Umbilical cord (tissue), 1 donor: ENCODE measurements at regions not wholly inside any gene's neighbourhood (a gene's known extent, or its start where the extent isn't known, plus 50 kb on each side); places are given as distances from the start of the nearest gene placed in this dataset.
"Not testable (repeated sequence)": the region's sequence is repeated elsewhere in the genome, so short reads cannot be mapped to it uniquely, and the experiment has no call there.

ENCODE experiments used
- DNase-seq: peaks from one replicate; pipeline ENCODE4 v3.0.0-alpha.2; 2015; ENCODE audit warnings: low spot score

GRCh38 chr7:110539216-110539615 lies 551.7 kb upstream of the LRRN3 start:
- no peak for DNase-seq

- DNase-seq: no peak
These were observed 549.0 kb upstream of the LRRN3 start for GRCh38 chr7:110541962-110542361.

- DNase-seq: peak; percentile 17
These were observed 546.7 kb upstream of the LRRN3 start for GRCh38 chr7:110544194-110544593.

GRCh38 chr7:110548372-110548771 lies 542.6 kb upstream of the LRRN3 start:
- DNase-seq: no peak

- DNase-seq: no peak
These were observed 533.8 kb upstream of the LRRN3 start for GRCh38 chr7:110557136-110557535.

GRCh38 chr7:110563286-110563685 lies 527.6 kb upstream of the LRRN3 start:
- not testable (repeated sequence) for DNase-seq

GRCh38 chr7:110564246-110564645 lies 526.7 kb upstream of the LRRN3 start:
- DNase-seq: no peak

DNA sequence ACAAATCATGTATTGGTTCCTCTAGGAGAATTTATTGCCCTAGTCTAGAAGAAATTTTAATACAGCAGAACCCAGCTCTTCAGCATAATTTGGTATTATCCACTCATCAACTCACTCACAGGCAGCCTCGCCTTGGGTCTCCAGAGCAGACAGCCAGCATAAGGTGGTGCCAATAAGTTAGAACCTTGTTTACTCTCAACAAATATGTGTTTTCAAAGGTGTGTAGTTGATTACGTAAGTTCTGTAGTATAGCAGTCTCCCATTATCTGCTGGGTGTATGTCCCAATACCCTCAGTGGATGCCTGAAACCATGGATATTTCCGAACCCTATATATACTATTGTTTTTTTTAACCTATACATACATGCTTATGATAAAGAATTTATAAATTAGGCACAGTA lies 522.5 kb upstream of the LRRN3 start:
- DNase-seq: no peak

- DNase-seq: no peak
These were observed 522.0 kb upstream of the LRRN3 start for GRCh38 chr7:110568932-110569331.

DNA sequence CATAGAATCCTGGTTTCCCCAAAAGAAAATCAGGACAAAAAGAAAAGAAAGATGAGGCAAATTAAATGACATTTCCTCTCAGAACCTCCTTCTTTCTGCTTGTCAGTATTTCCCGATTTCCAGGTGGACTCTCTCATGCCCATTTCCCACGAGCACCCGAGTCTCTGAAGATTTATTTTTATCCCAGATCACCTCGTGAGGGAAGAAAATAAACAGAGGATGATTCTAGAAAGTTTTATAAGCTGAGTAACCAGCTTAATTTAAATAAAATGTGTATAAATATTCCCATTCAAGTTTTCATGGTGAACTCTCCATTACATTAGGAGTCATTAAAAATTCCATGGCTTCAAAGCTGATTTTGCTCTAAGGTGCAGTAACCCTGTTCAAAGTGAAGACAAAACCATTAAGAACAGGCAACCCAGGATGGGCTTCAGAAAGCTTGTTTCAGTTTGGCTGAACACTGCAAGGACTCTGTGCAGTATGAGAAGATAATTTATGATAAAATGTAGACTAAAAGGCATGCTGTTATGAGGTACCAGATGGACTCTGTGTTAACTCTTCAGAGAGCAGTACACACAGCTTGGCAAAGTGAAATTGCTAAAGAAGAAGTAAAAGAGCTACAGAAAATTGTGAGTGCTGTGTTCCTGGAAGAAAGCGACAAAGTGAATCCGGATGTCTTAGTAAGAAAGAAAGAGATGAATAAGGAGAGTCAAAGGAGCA lies 521.3 kb upstream of the LRRN3 start:
- DNase-seq: peak; percentile 21

GRCh38 chr7:110573862-110574528 lies 516.9 kb upstream of the LRRN3 start:
- DNase-seq: peak; percentile 33

DNA sequence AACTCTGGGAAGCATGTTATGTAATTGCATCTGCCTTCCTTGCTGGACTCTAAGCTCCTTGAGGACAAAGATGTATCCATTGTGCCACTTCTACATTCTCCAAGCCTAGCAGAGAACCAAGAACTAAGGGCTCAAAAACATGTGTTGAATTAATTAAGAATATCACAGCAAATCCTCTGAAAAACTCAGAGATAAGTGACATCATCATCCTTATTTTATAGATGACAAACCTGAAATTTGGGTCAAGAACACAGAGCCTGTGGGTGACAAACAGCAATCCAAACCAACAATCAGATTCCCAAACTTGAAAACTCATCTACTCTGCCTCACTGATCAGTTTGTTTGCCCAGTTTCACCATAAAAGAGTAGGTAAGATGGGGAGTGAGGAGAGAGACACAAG lies 503.6 kb upstream of the LRRN3 start:
- DNase-seq: no peak

DNA sequence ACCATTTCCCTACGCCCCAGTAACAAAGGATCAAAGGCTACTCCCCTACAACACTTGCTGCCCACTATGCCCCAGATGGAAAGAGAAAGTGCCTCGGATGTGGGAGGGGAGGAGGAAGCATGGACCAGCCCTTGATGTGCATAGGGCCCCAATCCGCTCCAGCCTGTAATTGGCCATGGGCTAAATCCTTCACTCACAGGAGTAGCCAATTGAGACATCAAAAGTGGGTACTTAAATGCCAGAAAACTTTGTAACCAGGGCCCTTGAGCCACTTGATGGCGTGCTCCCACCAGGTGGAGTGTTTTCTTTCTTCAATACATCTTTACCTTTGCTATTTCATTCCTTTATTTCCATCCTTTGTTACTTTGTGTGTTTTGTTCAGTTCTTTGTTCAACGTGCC lies 500.5 kb upstream of the LRRN3 start:
- no peak for DNase-seq

DNA sequence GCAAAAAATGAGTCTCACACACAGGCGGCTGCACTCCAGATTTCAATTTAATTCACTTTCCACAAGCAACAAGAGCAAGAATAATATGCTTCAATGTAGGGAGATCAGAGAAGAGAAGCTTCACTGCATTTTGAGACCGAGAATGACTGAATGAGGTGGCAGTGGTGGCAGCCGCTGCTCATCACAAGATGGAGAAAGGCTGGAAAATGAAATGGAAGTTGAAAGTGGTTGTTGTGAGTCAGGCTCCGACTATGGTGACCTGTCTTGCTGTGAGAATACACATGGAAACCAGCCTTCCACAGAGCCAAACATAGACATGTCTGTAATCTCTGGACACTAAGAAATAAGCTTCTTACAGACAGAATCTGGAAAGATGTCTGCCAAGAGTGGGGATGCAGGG lies 499.6 kb upstream of the LRRN3 start:
- DNase-seq: peak; percentile 39

DNA sequence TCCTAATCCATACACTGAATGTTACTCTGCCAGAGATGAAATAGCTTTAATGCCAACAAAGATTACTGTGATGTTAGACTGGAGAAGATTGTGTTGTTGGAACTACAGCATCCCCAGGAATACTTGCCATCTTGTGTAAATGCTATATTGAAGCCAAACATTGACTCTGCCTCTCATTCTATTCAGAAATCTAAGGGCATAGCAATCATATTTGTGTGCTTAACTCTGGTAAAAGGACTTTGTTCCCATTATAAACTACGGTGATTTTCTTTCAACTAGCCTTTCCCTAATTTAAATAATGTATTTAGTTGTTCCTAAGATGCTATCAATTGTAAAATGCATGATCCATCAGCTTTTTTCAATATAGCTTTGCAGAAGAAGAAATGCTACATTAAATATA lies 498.4 kb upstream of the LRRN3 start:
- DNase-seq: no peak

- no peak for DNase-seq
These were observed 497.6 kb upstream of the LRRN3 start for GRCh38 chr7:110593355-110593754.

DNA sequence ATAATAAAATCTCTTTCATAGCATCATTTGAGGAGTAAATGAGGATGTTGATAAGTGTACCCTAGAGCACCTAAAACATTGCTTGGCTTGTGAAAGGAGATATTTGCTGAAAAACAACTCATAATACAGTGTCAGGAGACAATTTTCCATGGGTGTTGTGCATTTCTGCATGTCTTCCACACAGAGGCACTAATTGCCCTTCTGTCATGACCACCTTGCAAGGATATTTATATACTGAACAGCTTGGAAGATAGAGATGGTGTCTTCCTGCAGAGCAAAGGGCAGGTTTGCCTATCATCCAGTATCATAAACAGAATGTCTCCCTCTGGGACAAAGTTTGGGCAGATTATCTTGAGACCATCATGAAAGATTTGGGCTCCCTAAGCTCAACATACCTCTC lies 495.2 kb upstream of the LRRN3 start:
- DNase-seq: no peak

DNA sequence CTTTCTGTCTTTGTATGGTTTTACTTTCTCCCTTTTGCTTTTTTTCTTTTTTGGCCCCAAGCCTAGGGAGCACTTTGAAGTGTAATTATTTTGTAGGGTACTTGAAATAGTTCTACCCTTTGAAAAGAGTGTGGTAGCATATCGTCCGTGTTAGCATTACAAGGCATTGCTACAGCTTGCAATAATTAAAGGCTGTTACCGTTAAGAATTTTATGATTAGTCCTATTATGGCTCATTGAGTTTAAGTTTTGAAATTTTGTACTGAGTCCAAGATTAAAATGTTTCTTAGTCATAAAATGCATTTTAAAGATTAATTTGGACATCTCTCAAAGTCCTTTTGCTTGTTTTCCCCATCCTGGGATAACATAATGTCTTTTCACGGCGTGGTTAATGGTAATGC lies 490.0 kb upstream of the LRRN3 start:
- DNase-seq: no peak

DNA sequence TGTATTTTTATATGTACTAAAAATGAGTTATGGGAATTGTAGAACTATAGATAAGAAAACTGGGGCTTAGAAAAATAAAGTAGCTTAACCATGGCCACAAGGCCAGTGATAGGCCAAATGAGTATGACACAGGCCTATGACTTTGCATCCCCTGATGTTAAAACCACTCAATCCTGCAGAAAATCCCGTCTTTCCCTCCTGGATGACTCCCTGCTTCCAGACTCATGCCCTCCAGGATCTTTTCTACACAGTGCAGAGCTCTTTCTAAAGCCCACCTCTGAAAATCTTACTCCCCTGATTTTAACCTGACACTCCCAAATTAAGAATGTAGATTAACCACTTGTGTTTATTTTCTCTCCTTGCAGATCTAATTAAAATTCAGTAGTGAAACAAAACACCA lies 489.2 kb upstream of the LRRN3 start:
- DNase-seq: no peak

- DNase-seq: no peak
These were observed 486.7 kb upstream of the LRRN3 start for GRCh38 chr7:110604206-110604605.

DNA sequence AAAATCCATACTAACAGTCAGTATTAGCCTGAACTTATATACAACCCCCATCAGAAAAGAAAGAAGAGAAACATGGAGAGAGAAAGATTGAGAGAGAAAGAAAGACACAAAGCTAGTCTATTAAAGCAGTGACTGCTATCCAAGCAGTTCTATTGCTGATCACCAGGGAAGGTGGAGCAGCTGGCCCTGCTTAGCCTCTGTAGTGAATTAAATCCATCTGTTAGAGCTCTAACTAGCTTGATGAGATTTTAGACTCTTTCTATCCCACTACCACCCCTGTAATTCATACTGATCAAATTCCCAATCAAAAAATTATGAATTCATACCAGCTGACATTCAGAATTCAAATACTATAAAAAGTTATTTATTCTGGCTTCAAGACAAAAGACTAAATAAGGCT lies 486.0 kb upstream of the LRRN3 start:
- no peak for DNase-seq

GRCh38 chr7:110607050-110607857 lies 483.7 kb upstream of the LRRN3 start:
- peak; percentile 55 for DNase-seq

GRCh38 chr7:110609336-110609735 lies 481.6 kb upstream of the LRRN3 start:
- DNase-seq: no peak
